DMS53 (cell line): ENCODE measurements at regions not wholly inside any gene's neighbourhood (a gene's known extent, or its start where the extent isn't known, plus 50 kb on each side); places are given as distances from the start of the nearest gene placed in this dataset.
"Not testable (repeated sequence)": the region's sequence is repeated elsewhere in the genome, so short reads cannot be mapped to it uniquely, and the experiment has no call there.

Experiments
- DNase-seq: peaks from one replicate; lab custom pipeline; 2025; lab: John Stamatoyannopoulos, UW

DNA sequence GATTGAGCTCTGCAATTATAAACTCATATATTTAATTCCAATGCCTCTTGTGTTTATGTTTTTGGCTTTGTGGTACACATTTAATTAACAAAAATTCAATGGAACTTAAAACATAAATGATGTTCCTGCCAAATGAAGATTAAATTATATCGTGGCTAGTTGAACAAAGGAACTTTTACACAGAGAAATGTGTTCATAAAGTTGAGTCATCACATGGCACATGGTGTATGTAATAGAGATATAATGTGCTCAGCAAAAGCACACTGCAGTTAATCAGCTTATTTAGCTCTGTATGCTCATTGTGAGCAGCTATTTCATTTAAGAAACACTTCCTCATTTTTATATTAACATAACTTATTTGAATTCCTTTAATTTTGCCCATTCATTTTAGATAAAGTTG lies 1295.6 kb upstream of the CITED2 start:
- no peak for DNase-seq

DNA sequence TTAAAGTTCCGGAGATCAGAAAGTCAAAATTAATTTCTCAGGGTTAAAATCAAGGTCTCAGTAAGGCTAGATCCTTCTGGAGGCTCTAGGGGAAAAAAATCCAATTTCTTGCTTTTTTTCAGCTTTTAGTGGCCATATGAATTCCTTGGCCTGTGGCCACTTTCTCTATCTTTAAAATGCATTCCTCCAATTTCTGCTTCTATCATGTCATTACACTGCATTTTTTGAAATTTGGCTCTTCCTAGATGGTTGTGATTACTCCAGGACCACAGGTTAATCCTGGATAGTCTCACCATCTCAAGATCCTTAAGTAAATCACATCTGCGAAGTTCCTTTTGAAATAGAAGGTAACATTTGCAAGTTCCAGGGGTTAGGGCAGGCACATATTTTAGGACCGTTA lies 1294.9 kb upstream of the CITED2 start:
- no peak for DNase-seq

GRCh38 chr6:140663772-140664171 lies 1289.3 kb upstream of the CITED2 start:
- DNase-seq, result peak; percentile 2

- DNase-seq, result no peak
Observed at GRCh38 chr6:140663094-140663493, 1288.6 kb upstream of the CITED2 start.

DNA sequence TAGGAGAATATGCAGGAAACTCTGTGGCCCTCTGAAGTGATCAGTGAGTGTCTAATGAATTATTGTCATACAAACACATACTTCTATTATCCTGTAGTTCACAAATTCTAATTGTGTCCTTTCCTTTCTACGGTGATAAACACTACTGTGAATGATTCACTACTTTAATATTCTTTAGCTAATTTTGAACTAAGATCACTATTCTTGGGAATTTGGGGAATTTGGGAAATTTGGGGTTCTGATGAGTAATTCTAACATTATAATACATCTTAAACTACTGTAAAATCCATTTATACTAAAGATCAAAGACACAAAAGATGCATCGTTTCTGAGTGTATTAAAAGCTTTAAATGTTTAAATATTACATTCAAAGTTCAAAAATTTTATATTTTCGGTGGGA lies 1287.2 kb upstream of the CITED2 start:
- no peak for DNase-seq

DNA sequence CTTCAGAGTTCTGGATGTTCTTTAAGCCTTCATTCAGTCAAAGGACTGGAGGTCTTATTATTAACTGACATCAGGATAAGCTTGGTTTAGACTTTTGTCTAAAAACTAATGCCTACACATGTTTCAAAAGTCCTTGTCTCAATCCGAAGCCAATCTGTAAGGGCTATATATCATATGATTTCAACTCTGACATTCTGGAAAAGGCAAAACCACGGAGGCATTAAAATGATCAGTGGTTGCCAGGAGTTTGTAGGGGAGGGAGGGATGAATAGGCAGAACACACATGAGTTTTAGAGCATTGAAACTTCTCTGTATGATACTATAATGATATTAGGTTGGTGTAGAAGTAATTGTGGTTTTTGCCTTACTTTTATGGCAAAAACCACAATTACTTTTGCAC lies 1285.8 kb upstream of the CITED2 start:
- DNase-seq, result no peak

DNA sequence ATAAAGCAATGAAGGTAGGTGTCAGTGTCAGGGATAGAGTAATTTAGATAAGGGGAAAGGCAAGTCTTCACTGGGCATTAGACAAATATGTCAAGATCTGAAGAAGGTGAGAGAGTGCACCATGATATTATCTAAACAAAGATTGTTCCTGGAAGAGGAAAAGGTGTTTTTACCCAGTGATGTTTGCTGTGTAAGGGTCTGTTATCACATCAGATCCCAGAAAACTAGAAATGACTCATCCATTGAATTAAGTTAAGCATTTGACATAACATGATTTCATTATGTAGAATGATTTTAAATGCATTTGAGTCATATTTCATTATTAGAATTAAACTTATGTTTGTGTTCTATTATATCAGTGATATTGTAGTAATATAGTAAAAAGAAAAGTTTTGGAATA lies 1279.5 kb upstream of the CITED2 start:
- peak; percentile 7 for DNase-seq

GRCh38 chr6:140653506-140653905 lies 1279.1 kb upstream of the CITED2 start:
- DNase-seq, result no peak

- not testable (repeated sequence) for DNase-seq
Observed at GRCh38 chr6:140649502-140649901, 1275.1 kb upstream of the CITED2 start.

- DNase-seq, result not testable (repeated sequence)
Observed at GRCh38 chr6:140647322-140647721, 1272.9 kb upstream of the CITED2 start.

- DNase-seq, result no peak
Observed at GRCh38 chr6:140644017-140644416, 1269.6 kb upstream of the CITED2 start.

GRCh38 chr6:140641412-140641811 lies 1267.0 kb upstream of the CITED2 start:
- DNase-seq, result no peak

DNA sequence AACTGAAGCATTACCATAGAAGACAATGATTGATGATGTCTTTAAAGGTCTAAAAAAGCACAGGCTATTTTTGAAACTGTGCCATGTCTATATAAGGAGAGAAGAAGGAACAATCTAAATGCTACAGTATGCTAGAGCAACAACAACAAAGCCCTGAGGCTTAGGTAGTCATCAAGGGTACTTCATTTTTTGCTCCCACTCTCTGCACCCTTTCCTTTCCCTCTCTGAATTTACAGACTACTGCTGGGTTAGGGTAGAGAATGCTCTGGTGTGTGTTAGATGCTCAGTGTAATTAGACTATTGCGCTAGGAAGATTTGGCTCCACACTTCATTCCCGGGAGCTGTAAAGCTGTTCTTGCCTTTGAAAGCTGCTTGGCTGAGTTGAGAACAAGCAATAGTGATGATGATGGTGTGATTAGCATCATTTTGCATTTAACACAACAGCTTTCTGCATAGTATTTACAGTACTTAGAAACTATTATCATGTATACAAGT lies 1262.5 kb upstream of the CITED2 start:
- no peak for DNase-seq

GRCh38 chr6:140636271-140636907 lies 1261.9 kb upstream of the CITED2 start:
- no peak for DNase-seq

- DNase-seq, result no peak
Observed at GRCh38 chr6:140627002-140627401, 1252.6 kb upstream of the CITED2 start.

DNA sequence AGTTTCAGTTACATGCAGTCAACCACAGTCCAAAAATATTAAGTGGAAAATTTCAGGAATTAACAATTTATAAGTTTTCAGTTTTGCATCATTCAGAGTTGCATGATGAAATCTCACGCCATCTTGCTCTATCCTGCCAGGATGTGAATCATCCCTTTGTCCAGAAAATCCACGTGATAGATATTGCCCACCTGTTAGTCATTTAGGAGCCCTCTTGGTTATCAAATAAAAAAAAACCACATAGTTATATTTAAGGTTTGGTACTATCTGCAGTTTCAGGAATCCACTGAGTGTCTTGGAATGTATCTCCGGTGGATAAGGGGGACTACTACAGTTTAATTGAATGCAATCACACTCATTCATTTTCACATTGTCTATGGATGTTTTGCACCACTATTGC lies 1249.0 kb upstream of the CITED2 start:
- peak; percentile 9 for DNase-seq

- no peak for DNase-seq
Observed at GRCh38 chr6:140620496-140620895, 1246.0 kb upstream of the CITED2 start.

- no peak for DNase-seq
Observed at GRCh38 chr6:140609956-140610355, 1235.5 kb upstream of the CITED2 start.

DNA sequence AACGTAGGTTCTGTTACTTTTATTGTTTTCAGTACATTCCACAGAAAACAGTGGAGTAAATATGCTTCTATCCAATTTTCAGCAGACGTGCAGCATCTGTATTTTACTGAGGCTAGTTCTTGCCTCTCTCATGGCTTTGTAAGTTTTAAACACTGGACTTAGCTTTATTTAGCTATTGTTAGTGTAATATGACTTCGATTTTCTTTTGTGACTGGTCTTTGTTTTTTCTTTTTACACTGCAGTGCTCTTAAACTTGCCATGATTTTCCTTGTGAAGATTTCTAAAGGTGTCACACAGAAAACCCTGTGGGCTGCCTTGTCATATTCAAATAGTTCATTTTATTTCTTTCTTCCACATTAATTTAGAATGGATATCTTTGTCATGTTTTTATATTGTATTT lies 1234.9 kb upstream of the CITED2 start:
- DNase-seq, result no peak

DNA sequence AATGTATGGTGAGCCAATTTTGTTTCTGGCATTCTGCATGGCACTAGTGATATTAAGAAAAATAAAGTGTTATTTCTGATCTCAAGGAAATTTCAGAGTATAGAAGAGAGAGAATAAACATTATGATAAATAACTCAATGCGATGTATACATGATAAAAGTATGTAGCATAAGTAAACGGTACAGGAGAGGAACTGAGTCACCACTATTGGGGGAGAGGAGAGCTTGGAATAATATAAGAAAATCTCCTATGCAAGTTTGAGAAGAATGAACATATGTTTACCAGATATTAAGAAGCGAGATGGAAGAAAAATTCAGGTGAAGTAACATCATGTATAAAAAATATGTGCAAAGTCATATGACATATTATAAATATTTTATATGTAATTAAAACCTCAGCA lies 1230.3 kb upstream of the CITED2 start:
- DNase-seq, result no peak

DNA sequence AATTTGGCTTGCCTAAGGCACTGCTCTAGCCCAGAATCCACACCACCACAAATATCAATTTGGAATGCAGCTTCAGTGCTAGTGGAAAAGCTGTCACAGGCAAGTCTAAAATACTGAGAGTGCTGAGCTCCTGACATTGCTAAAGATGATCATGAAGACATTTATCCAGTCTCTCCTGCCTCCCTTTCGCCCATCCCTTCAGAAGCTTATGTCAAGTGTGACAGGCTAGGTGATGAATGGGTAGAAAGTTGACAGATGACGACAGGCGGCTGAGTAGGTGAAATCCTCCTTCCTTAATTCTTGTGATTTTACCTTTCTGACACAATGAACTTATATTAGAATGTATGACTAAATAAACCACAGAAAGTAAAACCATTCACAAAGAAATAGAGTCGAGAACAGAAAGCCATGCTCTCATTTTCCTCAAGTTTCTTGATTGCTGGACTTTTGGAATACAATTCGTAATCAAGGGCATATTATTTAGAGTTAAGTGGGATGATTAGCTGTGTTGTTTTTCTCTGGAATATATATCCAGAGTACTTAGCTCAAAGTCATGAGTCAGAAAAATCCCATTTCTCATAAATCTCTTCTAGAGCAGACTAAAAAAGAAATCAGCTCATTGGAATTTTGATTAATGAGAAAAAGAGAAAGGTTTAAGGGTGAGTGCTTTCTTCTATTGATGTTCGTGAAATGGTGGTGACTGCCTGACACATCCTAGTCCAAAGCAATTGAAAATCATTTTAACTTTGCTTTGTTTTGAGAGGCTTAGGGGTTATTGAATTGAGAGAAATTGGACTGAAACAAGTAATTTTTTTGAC lies 1228.2 kb upstream of the CITED2 start:
- DNase-seq, result no peak

- no peak for DNase-seq
Observed at GRCh38 chr6:140601021-140601808, 1226.8 kb upstream of the CITED2 start.

DNA sequence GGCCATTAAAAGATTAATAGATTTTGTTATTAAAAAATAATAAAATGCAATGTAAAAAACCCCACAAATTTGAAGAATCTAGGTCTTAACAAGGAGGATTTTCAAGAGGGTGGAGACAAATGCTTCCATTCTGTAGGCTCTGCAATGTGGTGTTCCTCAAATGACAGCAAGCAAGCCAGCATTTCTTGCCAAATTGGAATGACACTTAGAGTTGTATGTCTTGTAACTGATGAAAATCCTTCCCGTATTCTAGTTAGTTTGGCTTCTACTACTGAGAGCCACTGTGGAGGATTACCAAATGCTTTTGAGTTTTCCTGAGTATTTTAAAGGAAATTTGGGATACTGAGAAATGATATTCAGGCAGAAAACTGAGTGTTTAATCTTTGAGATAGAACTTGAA lies 1225.5 kb upstream of the CITED2 start:
- DNase-seq, result no peak
